Panc1 (cell line): ENCODE measurements at regions not wholly inside any gene's neighbourhood (a gene's known extent, or its start where the extent isn't known, plus 50 kb on each side); places are given as distances from the start of the nearest gene placed in this dataset.

Source experiments
- ATAC-seq: fragments of 200-7000 bp; cut with Tn5 transposase; 2 replicates; pipeline ENCODE4 v1.9.1; 2020; ENCODE audit warnings: mild to moderate bottlenecking, moderate library complexity
- BruUV-seq: library from RNA; stranded (reverse); fragments of 400-500 nt; replicated peaks from 2 replicates; lab custom pipeline; 2021; lab: Mats Ljungman, UMichigan
- CTCF ChIA-PET: fragments of 300-600 bp; sonication (Branson Sonifier 250); formaldehyde crosslinking; loops from one replicate; lab custom pipeline; 2022; ENCODE audit warnings: antibody characterized with exemption; lab: Charles Lee
- POLR2A ChIA-PET: fragments of 300-600 bp; sonication (Branson Sonifier 250); formaldehyde crosslinking; loops from one replicate; lab custom pipeline; 2022; ENCODE audit warnings: antibody characterized with exemption; lab: Charles Lee
- DNase-seq: peaks from one replicate; pipeline ENCODE4 v3.0.0-alpha.2; 2010; ENCODE audit warnings: low read depth, low spot score
- H3K27ac ChIP-seq: 2 replicates; pipeline ENCODE4 v1.5.1; 2011; ENCODE audit warnings: mild to moderate bottlenecking, low read length, inconsistent platforms
- H3K27me3 ChIP-seq: fragments of 200-500 bp; sonication (Bioruptor generic); 2 replicates; pipeline ENCODE4 v1.6.0; 2014; ENCODE audit warnings: low read length, inconsistent platforms; ENCODE audit not compliant: control insufficient read depth, insufficient read depth
- H3K36me3 ChIP-seq: fragments of 200-500 bp; sonication (Bioruptor generic); 2 replicates; pipeline ENCODE4 v1.5.1; 2014; ENCODE audit warnings: inconsistent platforms, mild to moderate bottlenecking, low read length, moderate library complexity; ENCODE audit not compliant: control insufficient read depth, insufficient read depth
- H3K4me1 ChIP-seq: 2 replicates; pipeline ENCODE4 v1.5.1; 2011; ENCODE audit warnings: inconsistent platforms, mild to moderate bottlenecking, low read length, moderate library complexity; ENCODE audit not compliant: control insufficient read depth, insufficient read depth
- H3K4me3 ChIP-seq, 2 experiments: 2 replicates each; pipeline ENCODE4 v1.5.1; 2011 to 2012; ENCODE audit warnings: low read depth in 2 of 2, low read length in 2 of 2, mild to moderate bottlenecking in 2 of 2, inconsistent platforms in 1 of 2, moderate library complexity in 1 of 2
- H3K9me3 ChIP-seq: fragments of 200-500 bp; sonication (Bioruptor generic); 2 replicates; pipeline ENCODE4 v1.5.1; 2014; ENCODE audit warnings: low read depth, mild to moderate bottlenecking, inconsistent platforms, low read length, moderate library complexity; ENCODE audit not compliant: control insufficient read depth, insufficient read depth
- POLR2AphosphoS5 ChIP-seq: IDR thresholded peaks from 2 replicates; pipeline ENCODE4 v1.6.1; 2012; ENCODE audit warnings: mild to moderate bottlenecking, low read depth, low read length, moderate library complexity
- SIN3A ChIP-seq: IDR thresholded peaks from 2 replicates; pipeline ENCODE4 v1.6.1; 2012; ENCODE audit warnings: low read depth, mild to moderate bottlenecking, low read length, moderate library complexity, borderline replicate concordance; ENCODE audit not compliant: insufficient read depth
- TCF7L2 ChIP-seq: IDR thresholded peaks from 2 replicates; pipeline ENCODE4 v1.6.1; 2011; ENCODE audit warnings: mild to moderate bottlenecking, low read depth, low read length, inconsistent platforms
- in situ Hi-C: cut with HindIII; loops from 2 replicates; pipeline ENCODE4 v1.10.0; 2016; ENCODE audit warnings: low sequenced_read_pairs, low pct_unique_long_range_greater_than_20kb
- intact Hi-C: fragments of 100-400 bp; cut with micrococcal nuclease; formaldehyde crosslinking; loops from one replicate; pipeline ENCODE4 v1.10.0; 2022; ENCODE audit not compliant: unreplicated experiment
- TF ChIP-seq, protein P1 (sequence below): fragments of 450-650 bp; IDR thresholded peaks from 2 replicates; pipeline ENCODE4 v1.5.1; 2017; ENCODE audit warnings: mild to moderate bottlenecking
- TF ChIP-seq, protein P2 (sequence below), 2 experiments: IDR thresholded peaks; 2 replicates each; pipeline ENCODE4 v1.6.1; 2011 to 2012; ENCODE audit warnings: low read depth in 2 of 2, control low read depth in 1 of 2, low read length in 1 of 2, mild to moderate bottlenecking in 1 of 2, moderate library complexity in 1 of 2; ENCODE audit not compliant: insufficient read depth in 1 of 2

DNA sequence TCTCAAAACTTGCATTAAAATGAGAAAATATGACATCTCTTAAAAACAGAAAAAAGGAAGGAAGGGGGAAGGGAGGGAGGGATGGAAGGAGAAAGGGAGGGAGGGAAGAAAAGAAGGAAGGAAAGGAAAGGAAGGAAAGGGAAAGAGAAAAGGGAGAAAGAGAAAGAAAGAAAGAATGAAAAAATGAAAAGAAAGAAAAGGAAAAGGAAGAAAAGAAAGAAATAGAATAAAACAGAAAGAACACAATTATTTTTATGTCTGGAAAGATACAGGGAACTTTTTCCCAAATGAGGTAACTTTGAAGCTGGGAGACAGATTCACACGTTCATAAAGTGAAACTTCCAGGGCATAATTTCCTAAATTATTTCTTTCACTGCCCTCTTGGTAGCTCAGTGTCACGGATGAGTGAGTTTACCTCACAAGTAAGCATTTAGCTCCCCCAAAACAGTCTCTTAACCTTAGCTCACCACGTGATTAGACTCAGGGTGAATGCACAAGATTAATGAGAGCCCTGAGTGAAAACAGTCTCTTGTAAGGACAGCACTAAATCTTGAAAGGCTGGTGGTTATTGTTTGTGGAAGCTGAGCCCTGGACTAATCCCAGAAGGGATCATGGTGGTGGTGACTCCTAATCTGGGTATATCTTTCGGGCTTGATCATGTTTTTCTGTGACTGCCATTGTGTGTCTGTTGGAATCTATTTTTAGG, 74.1 kb upstream of the HDAC9 start:
- no peaks in the 10 kb centered on the region for H3K27me3 ChIP-seq
- H3K9me3 ChIP-seq: no peaks in the 10 kb centered on the region
- ATAC-seq (no peak), DNase-seq (no peak)
- no peaks in the 10 kb centered on the region for H3K36me3 ChIP-seq
- no peak for TF ChIP-seq SIN3A
- no peak for TF ChIP-seq TCF7L2
- TF ChIP-seq POLR2AphosphoS5: no peak
- TF ChIP-seq, protein P1, sequence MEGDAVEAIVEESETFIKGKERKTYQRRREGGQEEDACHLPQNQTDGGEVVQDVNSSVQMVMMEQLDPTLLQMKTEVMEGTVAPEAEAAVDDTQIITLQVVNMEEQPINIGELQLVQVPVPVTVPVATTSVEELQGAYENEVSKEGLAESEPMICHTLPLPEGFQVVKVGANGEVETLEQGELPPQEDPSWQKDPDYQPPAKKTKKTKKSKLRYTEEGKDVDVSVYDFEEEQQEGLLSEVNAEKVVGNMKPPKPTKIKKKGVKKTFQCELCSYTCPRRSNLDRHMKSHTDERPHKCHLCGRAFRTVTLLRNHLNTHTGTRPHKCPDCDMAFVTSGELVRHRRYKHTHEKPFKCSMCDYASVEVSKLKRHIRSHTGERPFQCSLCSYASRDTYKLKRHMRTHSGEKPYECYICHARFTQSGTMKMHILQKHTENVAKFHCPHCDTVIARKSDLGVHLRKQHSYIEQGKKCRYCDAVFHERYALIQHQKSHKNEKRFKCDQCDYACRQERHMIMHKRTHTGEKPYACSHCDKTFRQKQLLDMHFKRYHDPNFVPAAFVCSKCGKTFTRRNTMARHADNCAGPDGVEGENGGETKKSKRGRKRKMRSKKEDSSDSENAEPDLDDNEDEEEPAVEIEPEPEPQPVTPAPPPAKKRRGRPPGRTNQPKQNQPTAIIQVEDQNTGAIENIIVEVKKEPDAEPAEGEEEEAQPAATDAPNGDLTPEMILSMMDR: no peak
- TF ChIP-seq, protein P2, sequence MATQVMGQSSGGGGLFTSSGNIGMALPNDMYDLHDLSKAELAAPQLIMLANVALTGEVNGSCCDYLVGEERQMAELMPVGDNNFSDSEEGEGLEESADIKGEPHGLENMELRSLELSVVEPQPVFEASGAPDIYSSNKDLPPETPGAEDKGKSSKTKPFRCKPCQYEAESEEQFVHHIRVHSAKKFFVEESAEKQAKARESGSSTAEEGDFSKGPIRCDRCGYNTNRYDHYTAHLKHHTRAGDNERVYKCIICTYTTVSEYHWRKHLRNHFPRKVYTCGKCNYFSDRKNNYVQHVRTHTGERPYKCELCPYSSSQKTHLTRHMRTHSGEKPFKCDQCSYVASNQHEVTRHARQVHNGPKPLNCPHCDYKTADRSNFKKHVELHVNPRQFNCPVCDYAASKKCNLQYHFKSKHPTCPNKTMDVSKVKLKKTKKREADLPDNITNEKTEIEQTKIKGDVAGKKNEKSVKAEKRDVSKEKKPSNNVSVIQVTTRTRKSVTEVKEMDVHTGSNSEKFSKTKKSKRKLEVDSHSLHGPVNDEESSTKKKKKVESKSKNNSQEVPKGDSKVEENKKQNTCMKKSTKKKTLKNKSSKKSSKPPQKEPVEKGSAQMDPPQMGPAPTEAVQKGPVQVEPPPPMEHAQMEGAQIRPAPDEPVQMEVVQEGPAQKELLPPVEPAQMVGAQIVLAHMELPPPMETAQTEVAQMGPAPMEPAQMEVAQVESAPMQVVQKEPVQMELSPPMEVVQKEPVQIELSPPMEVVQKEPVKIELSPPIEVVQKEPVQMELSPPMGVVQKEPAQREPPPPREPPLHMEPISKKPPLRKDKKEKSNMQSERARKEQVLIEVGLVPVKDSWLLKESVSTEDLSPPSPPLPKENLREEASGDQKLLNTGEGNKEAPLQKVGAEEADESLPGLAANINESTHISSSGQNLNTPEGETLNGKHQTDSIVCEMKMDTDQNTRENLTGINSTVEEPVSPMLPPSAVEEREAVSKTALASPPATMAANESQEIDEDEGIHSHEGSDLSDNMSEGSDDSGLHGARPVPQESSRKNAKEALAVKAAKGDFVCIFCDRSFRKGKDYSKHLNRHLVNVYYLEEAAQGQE (IDR thresholded peaks at IDR 0.05; ENCODE audit: insufficient read depth in 1 of 2, low read depth in 2 of 2, low read length in 1 of 2): no peak
- BruUV-seq: no TSS peak
- H3K27ac ChIP-seq: peak overlapping the region; percentile 64; the same call in 1 of the 2 replicates
- CTCF ChIA-PET: no interaction called here
- peaks cover 28% of the 10 kb centered on the region for H3K4me1 ChIP-seq
- in situ Hi-C loops (no loop called here), intact Hi-C loops (no loop called here)
- no peak overlapping the region for H3K4me3 ChIP-seq
- POLR2A ChIA-PET: no interaction called here

DNA sequence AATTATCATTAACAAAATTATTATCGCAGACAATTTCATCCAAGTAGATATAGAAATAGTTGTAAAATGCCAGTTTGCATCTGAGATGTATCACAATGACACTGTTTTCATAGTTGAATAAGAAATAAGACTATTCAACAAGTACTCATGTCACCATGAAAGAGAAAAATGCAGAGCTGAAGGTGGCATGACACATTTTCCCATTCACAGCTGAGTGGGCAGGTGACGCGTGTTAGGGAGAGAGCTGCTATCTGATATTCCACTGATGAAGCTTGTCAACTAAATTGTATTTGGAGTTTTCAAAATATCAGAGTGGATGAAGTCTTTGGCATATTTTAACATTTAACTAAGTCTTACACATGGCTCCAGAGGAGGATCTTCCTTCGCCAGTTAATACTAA, 70.3 kb upstream of the HDAC9 start:
- peaks cover 30% of the 10 kb centered on the region for H3K4me1 ChIP-seq
- DNase-seq: no peak
- CTCF ChIA-PET: no interaction called here
- TF ChIP-seq TCF7L2: no peak
- no peak for TF ChIP-seq POLR2AphosphoS5
- TF ChIP-seq, protein P1: no peak
- TF ChIP-seq, protein P2 (IDR thresholded peaks at IDR 0.05; ENCODE audit: insufficient read depth in 1 of 2, low read depth in 2 of 2, low read length in 1 of 2): no peak
- no peak for TF ChIP-seq SIN3A
- no TSS peak for BruUV-seq
- no peaks in the 10 kb centered on the region for H3K27me3 ChIP-seq
- H3K36me3 ChIP-seq: no peaks in the 10 kb centered on the region
- no peaks in the 10 kb centered on the region for H3K9me3 ChIP-seq
- in situ Hi-C loops: no loop called here
- H3K4me3 ChIP-seq: no peak overlapping the region
- POLR2A ChIA-PET: no interaction called here
- no peak for ATAC-seq
- intact Hi-C loops: no loop called here
- H3K27ac ChIP-seq: peak overlapping the region; percentile 72
